BE2C (cell line): ENCODE measurements at regions not wholly inside any gene's neighbourhood (a gene's known extent, or its start where the extent isn't known, plus 50 kb on each side); places are given as distances from the start of the nearest gene placed in this dataset.
A peak's percentile ranks its signal among the peaks of the same experiment; 100 is the strongest.

Experiments used
- DNase-seq: peaks from one replicate; pipeline ENCODE4 v3.0.0-alpha.2; 2020
- H3K27me3 ChIP-seq: fragments of 250-450 bp; sonication (Bioruptor Pico); 2 replicates; pipeline ENCODE4 v1.5.1; 2020; ENCODE audit warnings: mild to moderate bottlenecking
- H3K36me3 ChIP-seq: fragments of 250-450 bp; sonication (Bioruptor Pico); 2 replicates; pipeline ENCODE4 v1.5.1; 2020; ENCODE audit warnings: mild to moderate bottlenecking
- H3K4me1 ChIP-seq: fragments of 250-450 bp; sonication (Bioruptor Pico); 2 replicates; pipeline ENCODE4 v1.5.1; 2020
- H3K4me3 ChIP-seq: 2 replicates; pipeline ENCODE4 v1.5.1; 2011; ENCODE audit warnings: low read depth, low read length
- H3K9me3 ChIP-seq: fragments of 250-450 bp; sonication (Bioruptor Pico); 2 replicates; pipeline ENCODE4 v1.5.1; 2020
- CTCF ChIP-seq: IDR thresholded peaks from 2 replicates; pipeline ENCODE4 v1.5.1; 2012; ENCODE audit warnings: mild to moderate bottlenecking, low read depth, low read length

GRCh38 chr10:128833671-128834070 lies 633.4 kb upstream of the MGMT start:
- no peak for TF ChIP-seq CTCF
- H3K36me3 ChIP-seq = no peaks in the 10 kb centered on the region

GRCh38 chr10:128835361-128835760 lies 631.7 kb upstream of the MGMT start:
- no peak for TF ChIP-seq CTCF
- Histone ChIP-seq H3K27me3 (no peaks in the 10 kb centered on the region), H3K36me3 (no peaks in the 10 kb centered on the region), H3K4me3 (no peak overlapping the region), H3K4me1 (no peaks in the 10 kb centered on the region), H3K9me3 (no peaks in the 10 kb centered on the region)
- DNase-seq = no peak

More at GRCh38 chr10:128833671-128834070, 633.4 kb upstream of the MGMT start:
- H3K4me1 ChIP-seq = no peaks in the 10 kb centered on the region
- DNase-seq = no peak
- no peaks in the 10 kb centered on the region for H3K27me3 ChIP-seq
- no peak overlapping the region for H3K4me3 ChIP-seq
- no peaks in the 10 kb centered on the region for H3K9me3 ChIP-seq

GRCh38 chr10:128837478-128837877 lies 629.6 kb upstream of the MGMT start:
- H3K9me3 ChIP-seq = no peaks in the 10 kb centered on the region
- no peaks in the 10 kb centered on the region for H3K36me3 ChIP-seq
- H3K27me3 ChIP-seq = no peaks in the 10 kb centered on the region
- TF ChIP-seq CTCF = no peak
- H3K4me1 ChIP-seq = no peaks in the 10 kb centered on the region
- DNase-seq = no peak
- H3K4me3 ChIP-seq = no peak overlapping the region

- Histone ChIP-seq H3K4me1 (no peaks in the 10 kb centered on the region), H3K36me3 (no peaks in the 10 kb centered on the region), H3K4me3 (no peak overlapping the region), H3K9me3 (no peaks in the 10 kb centered on the region), H3K27me3 (no peaks in the 10 kb centered on the region)
- DNase-seq = no peak
- TF ChIP-seq CTCF = no peak
Measured at GRCh38 chr10:128839134-128839533, 627.9 kb upstream of the MGMT start.

- TF ChIP-seq CTCF = no peak
- Histone ChIP-seq H3K4me1 (no peaks in the 10 kb centered on the region), H3K27me3 (no peaks in the 10 kb centered on the region), H3K36me3 (no peaks in the 10 kb centered on the region), H3K4me3 (no peak overlapping the region), H3K9me3 (no peaks in the 10 kb centered on the region)
- no peak for DNase-seq
Measured at GRCh38 chr10:128839701-128840100, 627.3 kb upstream of the MGMT start.

- Histone ChIP-seq H3K36me3 (no peaks in the 10 kb centered on the region), H3K4me1 (no peaks in the 10 kb centered on the region), H3K27me3 (no peaks in the 10 kb centered on the region), H3K9me3 (no peaks in the 10 kb centered on the region), H3K4me3 (no peak overlapping the region)
- no peak for DNase-seq
- peak; percentile 25 for TF ChIP-seq CTCF
Measured at GRCh38 chr10:128843972-128844371, 623.1 kb upstream of the MGMT start.
